GM06990 (cell line): ENCODE measurements at regions not wholly inside any gene's neighbourhood (a gene's known extent, or its start where the extent isn't known, plus 50 kb on each side); places are given as distances from the start of the nearest gene placed in this dataset.
A peak's percentile ranks its signal among the peaks of the same experiment; 100 is the strongest.

Experiments used
- DNase-seq: peaks from one replicate; pipeline ENCODE4 v3.0.0-alpha.2; 2011; ENCODE audit not compliant: insufficient read length; ENCODE audit errors: extremely low read depth
- H3K27me3 ChIP-seq: replicated peaks from 2 replicates; pipeline ENCODE4 v1.6.0; 2011; ENCODE audit warnings: low read length; ENCODE audit not compliant: control insufficient read depth, insufficient read depth
- H3K36me3 ChIP-seq: 2 replicates; pipeline ENCODE4 v1.5.1; 2011; ENCODE audit warnings: low read length; ENCODE audit not compliant: control insufficient read depth, insufficient read depth
- H3K4me3 ChIP-seq: replicated peaks from 2 replicates; pipeline ENCODE4 v1.5.1; 2011; ENCODE audit warnings: low read depth, mild to moderate bottlenecking, control low read depth, low read length
- TF ChIP-seq, protein P1 (sequence below): IDR thresholded peaks from 2 replicates; pipeline ENCODE4 v1.5.1; 2011; ENCODE audit warnings: low read length, control low read depth, mild to moderate bottlenecking, inconsistent platforms; ENCODE audit not compliant: insufficient read depth, poor library complexity, severe bottlenecking

DNA sequence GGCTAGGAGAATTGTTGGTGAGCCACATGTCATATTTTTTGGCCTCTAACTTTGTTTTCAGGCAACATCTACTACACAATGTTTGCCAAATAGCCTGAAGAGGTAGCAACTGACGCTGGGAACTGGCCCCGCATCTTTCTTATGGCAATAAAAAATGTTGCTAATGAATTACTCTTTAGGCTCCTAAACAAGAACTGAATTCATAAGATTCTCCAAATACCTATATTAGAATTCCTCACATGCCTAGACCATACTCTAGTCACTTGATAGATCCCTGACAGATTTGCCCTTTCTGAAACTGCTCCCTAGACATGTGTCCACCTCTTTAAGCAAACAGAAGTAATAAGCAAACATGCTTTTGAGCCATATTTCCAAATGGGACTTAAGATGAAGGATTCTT, 209.0 kb upstream of the ATXN7L3B start:
- TF ChIP-seq, protein P1, sequence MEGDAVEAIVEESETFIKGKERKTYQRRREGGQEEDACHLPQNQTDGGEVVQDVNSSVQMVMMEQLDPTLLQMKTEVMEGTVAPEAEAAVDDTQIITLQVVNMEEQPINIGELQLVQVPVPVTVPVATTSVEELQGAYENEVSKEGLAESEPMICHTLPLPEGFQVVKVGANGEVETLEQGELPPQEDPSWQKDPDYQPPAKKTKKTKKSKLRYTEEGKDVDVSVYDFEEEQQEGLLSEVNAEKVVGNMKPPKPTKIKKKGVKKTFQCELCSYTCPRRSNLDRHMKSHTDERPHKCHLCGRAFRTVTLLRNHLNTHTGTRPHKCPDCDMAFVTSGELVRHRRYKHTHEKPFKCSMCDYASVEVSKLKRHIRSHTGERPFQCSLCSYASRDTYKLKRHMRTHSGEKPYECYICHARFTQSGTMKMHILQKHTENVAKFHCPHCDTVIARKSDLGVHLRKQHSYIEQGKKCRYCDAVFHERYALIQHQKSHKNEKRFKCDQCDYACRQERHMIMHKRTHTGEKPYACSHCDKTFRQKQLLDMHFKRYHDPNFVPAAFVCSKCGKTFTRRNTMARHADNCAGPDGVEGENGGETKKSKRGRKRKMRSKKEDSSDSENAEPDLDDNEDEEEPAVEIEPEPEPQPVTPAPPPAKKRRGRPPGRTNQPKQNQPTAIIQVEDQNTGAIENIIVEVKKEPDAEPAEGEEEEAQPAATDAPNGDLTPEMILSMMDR = no peak
- no peak for DNase-seq
- Histone ChIP-seq H3K27me3 (no peaks in the 10 kb centered on the region), H3K4me3 (no peak overlapping the region), H3K36me3 (no peaks in the 10 kb centered on the region)

DNA sequence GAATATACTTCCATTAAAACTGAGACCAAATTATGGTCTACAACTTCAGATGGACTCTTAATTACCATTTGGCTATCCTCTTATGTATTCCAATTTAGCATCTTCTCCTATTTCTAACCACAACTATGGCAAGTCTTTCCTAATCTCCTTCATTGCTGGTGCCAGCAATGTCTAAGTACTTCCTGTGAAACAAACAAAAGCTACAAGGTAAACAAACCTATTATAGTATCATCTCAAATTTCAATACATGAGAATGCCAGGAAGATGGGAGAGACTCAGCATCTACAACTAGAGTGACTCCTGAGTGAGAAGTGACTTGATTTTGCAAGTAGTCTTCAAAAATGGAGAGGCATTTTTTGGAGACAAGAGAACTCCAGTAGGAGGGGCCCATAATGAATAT, 202.9 kb upstream of the ATXN7L3B start:
- H3K36me3 ChIP-seq = no peaks in the 10 kb centered on the region
- DNase-seq = no peak
- TF ChIP-seq, protein P1 = no peak
- H3K27me3 ChIP-seq = no peaks in the 10 kb centered on the region
- H3K4me3 ChIP-seq = no peak overlapping the region

DNA sequence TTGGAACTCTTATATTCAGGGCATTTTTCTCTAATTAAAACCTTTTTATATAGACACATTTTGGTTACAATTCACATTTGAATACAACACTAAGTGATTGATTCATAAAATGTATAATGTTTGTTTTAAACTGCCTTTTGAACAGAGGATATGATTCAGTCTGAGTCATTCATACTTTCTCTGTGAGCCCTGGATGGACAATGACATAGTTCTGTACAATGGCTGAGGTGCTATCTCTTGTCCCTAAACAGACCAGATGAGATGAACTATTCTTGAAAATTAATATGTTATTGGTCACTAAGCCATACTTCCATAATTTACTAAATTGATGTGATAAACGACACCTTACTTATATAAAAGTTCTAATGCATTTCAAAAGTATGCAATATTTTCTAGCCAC, 199.7 kb upstream of the ATXN7L3B start:
- DNase-seq = no peak
- H3K27me3 ChIP-seq = no peaks in the 10 kb centered on the region
- H3K4me3 ChIP-seq = no peak overlapping the region
- TF ChIP-seq, protein P1 = no peak
- H3K36me3 ChIP-seq = no peaks in the 10 kb centered on the region

DNA sequence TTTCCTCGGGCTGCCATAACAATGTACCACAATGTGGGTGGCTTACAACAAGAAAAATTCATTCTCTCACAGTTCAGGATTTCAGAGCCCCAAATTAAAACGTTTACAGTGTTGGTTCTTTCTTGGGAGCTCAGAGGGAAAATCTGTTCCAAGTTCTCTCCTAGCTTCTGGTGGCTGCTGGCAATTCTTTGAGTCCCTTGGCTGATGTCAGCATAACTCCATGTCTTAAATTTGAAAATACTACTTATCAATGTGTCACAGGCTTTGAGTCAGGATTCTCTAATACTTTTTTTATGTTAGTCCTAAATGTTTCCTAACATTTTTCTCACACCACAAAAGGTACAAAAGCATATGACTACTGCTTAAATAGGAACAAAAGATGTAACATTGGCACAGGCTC, 198.4 kb upstream of the ATXN7L3B start:
- DNase-seq = no peak
- TF ChIP-seq, protein P1 = no peak
- no peaks in the 10 kb centered on the region for H3K27me3 ChIP-seq
- no peak overlapping the region for H3K4me3 ChIP-seq
- no peaks in the 10 kb centered on the region for H3K36me3 ChIP-seq

DNA sequence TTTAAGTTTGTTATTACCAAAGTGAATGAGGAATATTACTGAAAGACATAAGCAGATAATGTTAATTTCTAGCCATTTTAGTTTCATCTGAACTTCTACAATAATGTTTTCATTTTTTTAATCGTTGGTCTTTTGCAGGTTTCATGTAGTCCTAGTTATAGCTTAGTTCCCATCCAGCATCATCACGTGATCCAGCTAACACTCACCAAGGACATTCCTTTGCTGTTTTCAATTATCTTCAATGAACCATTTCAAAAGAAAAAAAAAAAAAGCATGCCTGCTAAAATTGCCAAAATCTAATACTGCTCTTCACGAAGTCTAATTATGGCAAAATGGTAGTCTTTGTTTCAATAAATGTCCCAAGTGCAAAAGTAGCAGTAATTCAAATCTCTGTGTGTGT, 187.7 kb upstream of the ATXN7L3B start:
- TF ChIP-seq, protein P1 = no peak
- no peaks in the 10 kb centered on the region for H3K36me3 ChIP-seq
- DNase-seq = no peak
- H3K4me3 ChIP-seq = no peak overlapping the region
- H3K27me3 ChIP-seq = no peaks in the 10 kb centered on the region

DNA sequence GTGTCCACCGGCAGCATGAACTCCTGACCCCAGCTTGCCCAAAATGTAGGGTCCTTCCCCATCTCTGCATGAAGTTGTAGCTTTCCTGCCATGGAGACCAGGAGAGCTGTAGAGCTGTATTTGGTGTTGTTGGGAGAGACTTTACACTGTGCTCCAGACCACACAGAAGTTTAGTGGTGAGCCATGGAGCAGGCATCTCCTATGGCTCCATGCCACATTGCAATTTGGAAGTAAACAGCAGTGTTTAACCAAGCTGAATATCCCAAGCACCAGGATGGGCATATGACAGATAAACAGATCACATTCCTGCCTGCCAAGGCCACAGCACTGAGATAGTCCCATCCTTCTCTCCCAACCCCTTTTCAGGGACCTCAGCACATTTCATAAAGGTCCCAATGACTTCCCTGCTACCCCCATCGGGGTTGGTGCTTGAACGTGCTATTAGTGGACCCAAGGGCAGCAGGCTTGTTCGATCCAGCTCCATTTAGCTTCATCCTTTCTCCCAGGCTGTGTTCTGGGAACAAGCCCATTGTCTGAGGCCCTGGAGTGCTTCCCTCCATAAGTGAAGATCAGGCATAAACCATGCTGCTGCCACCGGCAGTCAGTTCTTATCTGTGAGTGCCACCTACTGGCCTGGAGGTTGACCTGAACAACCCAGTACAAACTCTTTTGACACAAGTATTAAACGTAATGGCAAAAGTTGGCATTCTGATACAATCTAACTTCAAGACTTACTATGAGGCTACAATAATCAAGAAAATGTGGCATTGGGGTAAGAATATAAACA, 172.3 kb upstream of the ATXN7L3B start:
- no peak for DNase-seq
- TF ChIP-seq, protein P1 = peak; percentile 45
- Histone ChIP-seq H3K4me3 (no peak overlapping the region), H3K36me3 (no peaks in the 10 kb centered on the region), H3K27me3 (no peaks in the 10 kb centered on the region)
